Left lobe of liver (tissue), 2 donors: ENCODE measurements at regions not wholly inside any gene's neighbourhood (a gene's known extent, or its start where the extent isn't known, plus 50 kb on each side); places are given as distances from the start of the nearest gene placed in this dataset.
"Not testable (repeated sequence)": the region's sequence is repeated elsewhere in the genome, so short reads cannot be mapped to it uniquely, and the experiment has no call there.

Source experiments
- ATAC-seq: fragments of 200-7000 bp; cut with Tn5 transposase; one replicate; pipeline ENCODE4 v1.9.1; 2020; ENCODE audit warnings: mild to moderate bottlenecking, moderate library complexity
- DNase-seq: peaks from one replicate; pipeline ENCODE4 v3.0.0-alpha.2; 2020; ENCODE audit warnings: low spot score
- donor health status: DM: no; HTN: no; CAD: no; lungs with moderate emphysema.
- donor health status: DM: no; HTN: yes; CAD: no.

GRCh38 chr7:121531175-121532070 is 135.3 kb upstream of the FAM3C start:
- no peak for DNase-seq
- no peak for ATAC-seq

- no peak for ATAC-seq
These were observed 134.4 kb upstream of the FAM3C start for GRCh38 chr7:121530227-121531174.

GRCh38 chr7:121529003-121529402 is 132.9 kb upstream of the FAM3C start:
- DNase-seq, result no peak

More at GRCh38 chr7:121530227-121531174, 134.4 kb upstream of the FAM3C start:
- DNase-seq, result no peak

GRCh38 chr7:121526210-121526609 is 130.1 kb upstream of the FAM3C start:
- DNase-seq, ATAC-seq: not testable (repeated sequence)

More at GRCh38 chr7:121529003-121529402, 132.9 kb upstream of the FAM3C start:
- no peak for ATAC-seq

- ATAC-seq, result no peak
- no peak for DNase-seq
These were observed 129.2 kb upstream of the FAM3C start for GRCh38 chr7:121525155-121525819.

GRCh38 chr7:121521711-121522400 is 125.7 kb upstream of the FAM3C start:
- ATAC-seq, result no peak
- no peak for DNase-seq

GRCh38 chr7:121520911-121521310 is 124.8 kb upstream of the FAM3C start:
- ATAC-seq (no peak), DNase-seq (no peak)

GRCh38 chr7:121519548-121520521 is 123.7 kb upstream of the FAM3C start:
- ATAC-seq (no peak), DNase-seq (no peak)

GRCh38 chr7:121517591-121517990 is 121.5 kb upstream of the FAM3C start:
- ATAC-seq (no peak), DNase-seq (no peak)

GRCh38 chr7:121516821-121517220 is 120.7 kb upstream of the FAM3C start:
- DNase-seq (no peak), ATAC-seq (no peak)

- DNase-seq, result no peak
- ATAC-seq, result no peak
These were observed 119.7 kb upstream of the FAM3C start for GRCh38 chr7:121515630-121516401.

- no peak for ATAC-seq
These were observed 119.1 kb upstream of the FAM3C start for GRCh38 chr7:121515229-121515628.

GRCh38 chr7:121513105-121513504 is 117.0 kb upstream of the FAM3C start:
- DNase-seq, result no peak
- no peak for ATAC-seq

More at GRCh38 chr7:121515229-121515628, 119.1 kb upstream of the FAM3C start:
- no peak for DNase-seq

GRCh38 chr7:121510858-121511482 is 114.9 kb upstream of the FAM3C start:
- ATAC-seq, result no peak
- DNase-seq, result no peak

- ATAC-seq, result peak; percentile 28
- no peak for DNase-seq
These were observed 114.2 kb upstream of the FAM3C start for GRCh38 chr7:121510302-121510701.

GRCh38 chr7:121505540-121506182 is 109.6 kb upstream of the FAM3C start:
- DNase-seq (no peak), ATAC-seq (no peak)

GRCh38 chr7:121505021-121505420 is 108.9 kb upstream of the FAM3C start:
- DNase-seq (no peak), ATAC-seq (no peak)
